HG02981 (cell line): ENCODE measurements at regions not wholly inside any gene's neighbourhood (a gene's known extent, or its start where the extent isn't known, plus 50 kb on each side); places are given as distances from the start of the nearest gene placed in this dataset.

Source experiments
- ATAC-seq: cut with Tn5 transposase; IDR thresholded peaks from one replicate; pipeline ENCODE4 v1.9.1; 2021; ENCODE audit warnings: mild to moderate bottlenecking, moderate library complexity; ENCODE audit not compliant: unreplicated experiment

DNA sequence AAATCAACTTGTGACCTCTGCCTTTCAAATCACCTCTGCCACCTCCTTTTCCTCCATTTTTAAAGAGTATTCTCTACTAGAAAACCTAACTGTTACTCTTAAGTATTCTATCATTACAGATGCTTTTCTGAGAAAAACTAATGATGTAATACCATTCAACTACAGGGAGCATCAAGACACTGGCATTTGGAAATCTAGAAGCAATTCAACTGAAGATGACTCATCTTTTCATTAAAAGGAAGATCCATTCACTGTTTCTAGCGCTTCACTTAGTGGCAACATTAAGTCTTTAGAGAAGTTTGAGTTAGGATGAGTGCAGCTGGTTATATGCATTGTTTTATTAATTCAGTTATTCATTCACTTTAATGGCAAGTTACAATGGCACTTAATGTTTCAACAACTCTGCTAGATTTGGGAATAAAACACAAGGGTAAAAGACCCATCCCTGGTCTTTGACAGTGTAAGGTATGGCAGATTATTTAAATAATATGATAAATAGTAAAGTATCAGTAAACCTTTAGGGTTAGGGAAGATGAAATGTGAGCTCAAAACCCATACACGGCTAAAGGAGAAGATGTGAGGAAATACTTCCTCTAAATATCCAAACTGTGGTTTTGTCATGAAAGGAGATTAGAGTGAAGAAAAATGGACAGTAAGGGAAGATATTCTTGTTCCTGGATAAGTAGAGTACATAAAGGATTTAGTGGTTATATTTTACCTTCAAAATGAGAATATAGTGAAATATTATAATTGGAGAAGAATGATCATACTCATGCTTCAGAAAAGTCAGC lies 61.7 kb downstream of the KCNJ2 start:
- ATAC-seq: no peak

- ATAC-seq: no peak
Measured at GRCh38 chr17:70232466-70232865, 63.1 kb downstream of the KCNJ2 start.

DNA sequence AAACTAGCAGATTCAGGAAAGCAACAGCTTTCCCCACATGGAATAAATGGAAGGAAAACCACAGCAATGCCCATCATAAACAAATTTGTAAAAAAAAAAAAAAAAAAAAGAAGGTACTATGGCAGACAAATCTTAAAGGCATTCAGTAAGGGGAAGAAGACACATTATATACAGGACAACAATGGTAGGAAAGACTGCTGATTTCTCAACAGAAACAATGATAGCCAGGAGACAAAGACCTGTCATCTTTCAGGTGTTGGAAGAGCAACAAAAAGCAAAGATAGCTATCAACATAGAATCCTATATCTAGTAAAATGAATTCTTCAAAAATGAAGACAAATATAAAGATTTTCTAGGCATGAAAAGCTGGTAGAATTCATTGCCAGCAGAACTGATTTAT lies 65.9 kb downstream of the KCNJ2 start:
- no peak for ATAC-seq

DNA sequence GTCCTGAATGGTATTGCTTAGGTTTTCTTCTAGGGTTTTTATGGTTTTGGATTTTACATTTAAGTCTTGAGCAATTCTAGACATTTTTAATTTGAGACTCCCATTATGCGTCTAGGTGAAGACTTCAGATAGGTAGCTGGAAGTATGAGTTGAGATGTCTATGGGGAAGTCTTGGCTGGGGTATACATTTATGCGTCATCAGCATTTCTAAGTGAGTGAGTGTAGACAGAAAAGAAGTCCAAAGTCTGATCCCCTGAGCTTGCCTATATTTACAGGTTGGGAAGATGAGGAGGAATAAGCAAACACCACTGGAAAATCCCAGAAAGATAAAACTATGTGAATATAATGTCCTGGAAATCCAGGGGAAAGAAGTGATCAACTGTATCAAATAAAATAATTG lies 68.9 kb downstream of the KCNJ2 start:
- ATAC-seq: no peak

DNA sequence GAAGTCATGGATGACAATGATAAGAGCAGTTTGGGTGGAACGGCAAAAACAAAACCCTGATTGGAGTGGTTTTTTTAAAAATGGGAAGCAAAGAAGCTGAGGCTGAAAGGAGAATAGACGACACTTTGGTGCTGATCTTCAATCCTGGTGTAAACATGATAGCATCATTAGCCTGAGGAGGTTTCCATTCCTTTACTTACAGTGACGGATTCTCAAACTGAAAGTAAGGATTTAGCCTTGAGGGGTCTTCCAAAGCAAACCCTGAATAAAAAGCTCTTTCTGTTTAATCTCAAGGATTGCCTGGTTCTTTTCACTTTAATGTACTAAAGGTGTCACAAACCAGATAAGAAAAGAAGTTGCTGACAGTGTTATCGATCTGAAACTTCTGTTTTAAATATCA lies 69.3 kb downstream of the KCNJ2 start:
- ATAC-seq: no peak

DNA sequence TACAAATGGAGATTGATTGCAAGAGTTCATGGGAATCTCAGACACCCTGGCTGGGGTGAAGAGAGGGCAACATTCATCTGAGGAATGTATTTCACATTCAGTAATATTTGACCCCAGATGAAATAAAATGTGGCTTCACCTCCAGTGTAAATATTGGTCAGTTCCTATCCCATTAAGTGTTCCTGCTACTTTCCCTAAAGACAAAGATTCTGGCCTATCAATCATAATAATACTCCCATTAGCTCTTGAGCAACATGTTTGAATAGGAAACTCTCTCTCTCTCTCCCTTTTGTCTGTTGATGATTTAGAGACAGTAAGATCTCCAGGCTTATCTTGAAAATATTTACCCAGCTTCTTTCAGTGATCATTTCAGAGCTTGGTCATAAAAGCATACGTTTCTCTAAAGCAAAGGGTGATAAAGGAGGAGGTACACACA lies 70.1 kb downstream of the KCNJ2 start:
- ATAC-seq: no peak

- ATAC-seq: no peak
Measured at GRCh38 chr17:70241071-70241470, 71.7 kb downstream of the KCNJ2 start.

DNA sequence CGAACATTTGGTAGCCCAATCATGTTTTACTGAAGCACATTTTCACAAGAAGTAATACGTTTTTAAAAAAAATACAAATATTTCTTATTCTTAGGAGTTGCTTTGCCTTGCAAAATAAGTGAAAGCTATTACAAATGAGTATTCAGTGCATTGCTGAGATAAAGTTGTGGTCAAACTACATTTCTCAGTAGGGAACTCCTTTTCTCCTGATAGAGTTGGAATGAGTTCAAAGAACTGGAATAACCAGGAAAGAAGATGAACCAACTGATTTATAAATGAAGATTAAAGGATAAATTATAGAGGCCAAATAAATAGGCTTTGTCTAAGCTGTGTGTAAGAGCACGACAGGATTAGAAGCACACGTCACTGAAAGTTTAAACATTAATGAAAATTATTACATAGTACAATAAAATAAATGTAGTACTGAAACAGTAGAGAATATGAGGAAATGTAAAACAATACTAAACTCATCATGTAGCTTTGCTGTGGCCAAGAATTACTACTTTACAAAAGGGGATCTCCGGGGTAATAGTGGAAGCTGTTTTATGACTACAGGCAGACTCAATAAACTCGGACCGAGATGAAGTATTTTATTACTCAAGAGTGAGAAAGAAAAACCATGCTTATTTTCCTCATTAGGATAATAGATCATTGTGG lies 73.6 kb downstream of the KCNJ2 start:
- no peak for ATAC-seq

DNA sequence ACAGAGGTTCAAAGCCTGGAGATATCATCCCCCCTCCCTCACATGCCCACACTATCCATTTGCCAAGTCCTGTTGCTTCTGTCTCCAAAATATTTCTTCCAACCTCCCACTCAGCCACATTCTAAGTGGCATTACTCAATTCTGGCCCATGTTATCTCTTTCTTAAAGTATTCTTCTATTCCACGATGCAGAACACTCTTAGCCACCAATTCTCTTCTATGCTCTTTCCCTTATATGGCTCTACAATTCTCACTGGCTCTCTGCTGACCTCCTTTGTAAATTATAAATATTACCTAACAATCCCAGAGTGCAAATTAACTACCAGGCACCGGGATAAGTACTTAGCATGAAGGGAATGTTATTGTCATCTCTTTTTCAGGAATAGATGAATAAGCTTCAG lies 82.4 kb downstream of the KCNJ2 start:
- no peak for ATAC-seq

DNA sequence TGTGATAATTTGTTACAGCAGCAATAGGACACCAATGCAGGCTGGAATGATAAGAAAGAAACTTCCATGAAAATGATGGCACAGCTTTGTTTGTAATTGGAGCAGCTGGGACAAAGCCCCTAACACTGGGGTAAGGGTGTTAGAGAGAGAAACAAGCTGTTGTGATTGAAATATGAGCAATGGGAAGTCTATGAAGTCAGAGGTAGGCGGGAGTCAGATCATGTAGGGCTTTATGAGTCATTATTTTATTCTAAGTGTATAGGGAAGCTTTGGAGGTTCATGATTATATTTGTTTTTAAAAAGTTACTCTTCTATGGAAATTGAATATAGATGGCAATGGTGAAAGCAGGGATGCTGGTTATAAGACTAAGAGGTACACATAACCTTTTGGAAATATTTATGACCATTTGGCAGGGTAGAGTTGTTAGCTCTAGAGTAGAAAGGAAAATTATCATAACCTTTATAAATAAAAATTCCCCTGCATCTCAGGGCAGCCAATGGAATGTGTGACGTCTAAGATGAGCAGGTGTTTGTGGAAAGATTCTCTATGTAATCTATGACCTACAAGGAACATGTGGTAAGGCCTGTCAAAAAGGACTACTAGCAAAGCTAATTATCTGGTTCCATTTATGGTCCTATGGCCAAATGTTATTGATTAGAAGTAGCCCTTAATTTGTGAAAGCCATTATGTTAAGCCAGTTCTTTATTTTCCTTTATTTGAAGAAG lies 85.6 kb downstream of the KCNJ2 start:
- ATAC-seq: no peak

DNA sequence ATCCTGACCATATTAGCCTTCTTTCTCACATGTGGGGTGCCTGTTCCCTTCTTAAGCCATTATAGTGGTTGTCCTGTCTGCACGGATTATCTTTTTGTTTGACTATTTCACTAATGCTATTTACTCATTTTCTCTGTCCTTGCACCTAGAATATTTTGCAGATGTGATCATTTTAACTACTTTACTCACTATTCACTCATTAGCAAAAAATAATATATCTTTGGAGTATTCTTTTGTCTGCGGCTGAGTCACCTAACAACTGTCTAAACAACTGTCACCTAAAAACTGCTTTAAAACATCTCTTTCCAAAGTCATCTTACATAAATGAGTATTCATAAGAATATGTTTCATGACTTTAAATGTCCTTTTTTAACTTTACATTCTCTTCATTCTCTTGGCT lies 87.4 kb downstream of the KCNJ2 start:
- no peak for ATAC-seq

DNA sequence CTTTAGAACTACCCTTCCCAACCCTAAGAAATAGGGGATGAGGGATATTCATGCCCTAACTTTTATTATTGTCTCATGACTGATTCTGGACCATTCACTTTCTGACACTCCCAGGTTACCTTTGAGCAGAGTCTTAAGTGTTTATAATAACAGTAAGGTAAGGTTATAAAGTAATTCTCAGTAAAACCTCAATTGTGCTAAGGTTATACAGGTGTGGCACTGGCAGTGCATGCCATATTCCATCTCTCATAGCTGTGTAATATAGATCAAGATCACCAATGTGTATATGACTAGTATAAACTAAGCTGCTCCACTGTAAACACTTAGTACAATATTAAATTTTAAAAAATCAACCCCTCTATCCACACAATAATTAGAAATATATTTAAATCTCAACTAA lies 89.1 kb downstream of the KCNJ2 start:
- no peak for ATAC-seq

DNA sequence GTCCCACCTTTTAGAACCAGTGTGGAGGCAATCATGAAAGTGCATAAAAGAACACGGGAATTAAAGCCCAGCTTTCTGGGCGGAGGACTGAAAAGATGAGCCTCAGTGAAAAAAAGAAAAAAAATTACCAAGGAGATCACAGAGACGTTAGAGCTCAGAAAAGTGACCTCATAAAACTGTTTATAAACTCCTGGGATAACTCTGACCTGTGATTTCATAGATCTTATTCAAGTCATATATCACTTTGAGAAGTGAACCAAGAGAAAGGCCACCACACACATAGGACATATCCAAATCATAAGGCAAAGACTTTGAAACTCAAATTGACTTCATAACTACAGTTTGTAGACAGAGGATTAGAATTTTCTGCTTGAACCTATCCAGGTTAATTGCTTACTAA lies 90.1 kb downstream of the KCNJ2 start:
- ATAC-seq: no peak

DNA sequence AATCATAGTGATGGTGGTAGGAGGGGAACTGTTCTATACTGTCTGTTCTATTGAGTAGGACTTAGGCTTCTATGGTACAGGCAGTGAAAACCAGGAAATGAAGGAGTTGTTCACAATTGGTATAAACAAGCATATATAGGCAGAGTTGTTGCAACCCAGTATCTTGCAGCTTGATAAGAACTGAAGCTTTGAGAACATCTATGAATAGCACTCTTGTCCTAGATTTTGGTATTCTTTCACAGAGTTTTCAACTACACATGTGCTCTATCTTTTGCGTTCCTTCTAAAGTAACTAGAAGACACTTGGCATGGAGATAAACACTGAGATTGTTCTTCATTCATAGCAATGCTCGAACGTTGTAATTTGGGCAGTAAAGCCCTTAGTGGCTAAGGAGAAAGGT lies 91.8 kb downstream of the KCNJ2 start:
- no peak for ATAC-seq

DNA sequence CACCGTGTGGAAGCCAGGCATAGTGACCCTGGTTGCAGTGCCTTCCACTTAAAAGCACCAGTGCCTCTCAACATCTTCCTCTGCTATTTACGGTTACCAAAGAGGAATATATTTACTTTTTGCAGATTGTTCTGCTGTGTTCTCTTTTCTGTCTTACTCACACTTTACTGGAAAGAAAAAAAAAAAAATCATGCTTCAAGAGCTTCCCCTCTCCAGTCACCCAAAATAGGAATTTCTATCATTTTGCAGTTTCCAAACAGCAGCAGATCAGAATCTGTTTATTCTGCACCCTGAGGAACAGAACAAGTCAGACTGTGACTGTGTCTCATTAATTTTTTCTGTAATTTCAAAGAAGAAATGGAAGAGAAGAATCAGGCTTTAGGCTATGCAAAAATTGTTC lies 96.1 kb downstream of the KCNJ2 start:
- ATAC-seq: no peak

GRCh38 chr17:70266394-70266793 lies 97.1 kb downstream of the KCNJ2 start:
- no peak for ATAC-seq

GRCh38 chr17:70268383-70268782 lies 99.1 kb downstream of the KCNJ2 start:
- ATAC-seq: no peak

- no peak for ATAC-seq
Measured at GRCh38 chr17:70270554-70270953, 101.2 kb downstream of the KCNJ2 start.

- no peak for ATAC-seq
Measured at GRCh38 chr17:70271200-70271599, 101.9 kb downstream of the KCNJ2 start.

DNA sequence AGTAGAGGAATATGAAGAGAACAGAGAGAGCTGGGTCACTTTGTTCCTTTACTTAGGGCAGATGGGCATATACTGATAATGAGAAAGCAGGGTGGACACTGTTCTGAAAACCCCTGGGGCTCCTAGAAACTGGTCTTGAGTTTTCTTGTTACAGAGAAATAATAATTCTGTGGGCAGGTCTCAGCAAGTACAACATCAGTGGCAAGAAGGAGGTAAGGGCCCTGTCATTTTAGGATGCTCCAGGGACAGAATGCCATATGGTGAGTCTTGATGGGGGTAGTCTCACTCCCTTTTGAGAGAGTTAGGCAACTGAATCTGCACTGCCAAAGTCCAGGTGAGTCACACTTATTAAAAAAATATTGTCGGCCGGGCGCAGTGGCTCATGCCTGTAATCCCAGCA lies 102.3 kb downstream of the KCNJ2 start:
- no peak for ATAC-seq

- ATAC-seq: no peak
Measured at GRCh38 chr17:70274255-70274654, 104.9 kb downstream of the KCNJ2 start.

- ATAC-seq: no peak
Measured at GRCh38 chr17:70276906-70277305, 107.6 kb downstream of the KCNJ2 start.
